NCI-H526 treated with DMSO at 0.1 percent for 48 hours (cell line): ENCODE measurements at regions not wholly inside any gene's neighbourhood (a gene's known extent, or its start where the extent isn't known, plus 50 kb on each side); places are given as distances from the start of the nearest gene placed in this dataset.
"Not testable (repeated sequence)": the region's sequence is repeated elsewhere in the genome, so short reads cannot be mapped to it uniquely, and the experiment has no call there.

ENCODE experiments used
- DNase-seq: peaks from one replicate; lab custom pipeline; 2025; lab: John Stamatoyannopoulos, UW

DNA sequence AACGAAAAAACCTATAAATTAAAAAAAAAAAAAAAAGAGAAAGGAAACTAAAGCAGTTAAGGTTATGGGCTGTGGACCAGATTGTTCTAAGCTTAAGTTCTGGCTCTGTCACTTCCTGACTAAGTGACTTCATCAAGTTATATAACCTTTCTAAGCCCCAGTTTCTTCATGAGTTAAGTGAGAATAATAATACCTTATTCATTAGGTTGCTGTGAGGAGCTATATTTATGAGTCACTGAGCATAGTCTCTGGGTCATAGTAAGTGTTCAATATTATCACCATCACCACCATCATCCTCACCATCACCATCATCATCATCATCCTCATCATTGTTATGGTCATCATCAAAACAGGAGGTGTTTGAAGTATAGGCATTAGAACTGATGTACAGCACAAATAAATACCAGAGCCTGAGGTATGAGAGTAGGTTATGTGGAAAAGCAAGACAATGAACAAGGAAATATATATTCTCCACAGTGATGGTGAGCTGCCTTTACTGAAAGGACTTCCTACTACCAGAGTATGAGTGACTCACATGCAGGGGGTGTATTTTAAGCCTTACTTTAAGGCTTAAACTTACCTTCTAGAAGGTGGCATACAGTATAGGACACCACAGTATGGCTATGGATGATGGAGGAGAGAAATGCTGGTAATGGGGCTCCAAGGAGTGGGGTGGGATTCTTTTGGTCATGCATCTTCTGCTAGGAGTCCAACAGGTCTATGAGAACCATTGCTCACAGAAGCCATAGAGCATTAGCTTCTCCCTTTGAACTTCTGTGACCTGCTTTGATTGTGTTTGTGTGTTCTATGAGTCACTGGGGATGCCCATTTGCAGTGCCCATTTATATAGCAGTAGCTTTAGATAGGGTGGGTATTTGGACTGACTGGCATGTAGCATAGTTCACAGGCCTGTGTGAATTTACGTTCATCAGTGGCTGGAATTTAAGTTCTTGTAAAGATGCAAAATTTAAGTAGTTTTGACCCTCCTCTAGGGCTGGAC is 104.4 kb downstream of the KLF5 start:
- no peak for DNase-seq

DNA sequence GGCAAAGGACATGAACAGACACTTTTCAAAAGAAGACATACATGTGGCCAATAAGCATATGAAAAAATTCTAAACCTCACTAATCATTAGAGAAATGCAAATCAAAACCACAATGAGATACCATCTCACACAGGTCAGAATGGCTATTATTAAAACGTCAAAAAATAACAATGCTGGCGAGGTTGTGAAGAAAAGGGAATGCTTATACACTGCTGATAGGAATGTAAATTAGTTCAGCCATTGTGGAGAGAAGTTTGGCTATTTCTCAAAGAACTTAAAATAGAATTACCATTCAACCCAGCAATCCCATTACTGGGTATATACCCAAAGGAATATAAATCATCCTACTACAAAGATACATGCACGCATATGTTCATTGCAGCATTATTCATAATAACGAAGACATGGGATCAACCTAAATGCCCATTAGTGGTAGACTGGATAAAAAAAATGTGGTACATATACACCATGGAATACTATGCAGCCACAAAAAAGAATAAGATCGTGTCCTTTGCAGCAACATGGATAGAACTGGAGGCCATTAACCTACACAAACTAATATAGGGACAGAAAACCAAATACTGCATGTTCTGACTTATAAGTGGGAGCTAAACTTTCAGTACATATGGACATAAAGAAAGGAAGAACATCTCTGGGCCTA is 101.7 kb downstream of the KLF5 start:
- DNase-seq, result not testable (repeated sequence)

DNA sequence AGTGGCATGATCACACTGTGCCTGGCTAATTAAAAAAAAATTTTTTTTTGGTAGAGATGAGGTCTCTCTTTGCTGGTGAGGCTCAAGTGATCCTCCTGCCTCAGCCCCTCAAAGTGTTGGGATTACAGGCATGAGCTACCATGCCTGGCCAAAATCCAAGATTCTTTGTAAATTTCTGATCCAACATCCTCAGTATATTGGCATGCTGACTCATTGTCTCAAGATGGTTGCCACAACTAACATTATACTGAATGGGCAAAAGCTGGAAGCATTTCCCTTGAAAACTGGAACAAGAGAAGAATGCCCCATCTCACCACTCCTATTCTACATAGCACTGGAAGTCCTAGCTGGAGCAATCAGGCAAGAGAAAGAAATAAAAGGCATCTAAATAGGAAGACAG is 100.0 kb downstream of the KLF5 start:
- no peak for DNase-seq

DNA sequence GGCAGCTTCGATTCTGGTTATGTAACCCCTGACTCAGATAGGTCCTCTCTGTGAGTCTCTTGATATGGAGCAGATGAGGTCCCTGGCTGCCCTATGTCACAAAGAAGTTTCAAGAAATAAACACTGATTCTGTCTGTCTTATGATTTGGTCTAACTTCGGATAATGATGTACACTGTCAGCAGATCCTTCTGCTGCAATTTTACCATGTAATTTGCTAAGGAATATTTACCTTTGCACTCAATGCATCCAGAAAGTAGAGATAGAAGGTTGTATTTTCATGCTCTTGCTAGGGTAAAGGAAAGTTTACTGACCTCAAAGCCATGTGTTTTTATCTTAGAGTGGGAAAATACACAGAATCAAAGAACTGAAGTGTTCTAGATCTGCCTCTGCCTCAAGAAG is 98.2 kb downstream of the KLF5 start:
- DNase-seq, result no peak

DNA sequence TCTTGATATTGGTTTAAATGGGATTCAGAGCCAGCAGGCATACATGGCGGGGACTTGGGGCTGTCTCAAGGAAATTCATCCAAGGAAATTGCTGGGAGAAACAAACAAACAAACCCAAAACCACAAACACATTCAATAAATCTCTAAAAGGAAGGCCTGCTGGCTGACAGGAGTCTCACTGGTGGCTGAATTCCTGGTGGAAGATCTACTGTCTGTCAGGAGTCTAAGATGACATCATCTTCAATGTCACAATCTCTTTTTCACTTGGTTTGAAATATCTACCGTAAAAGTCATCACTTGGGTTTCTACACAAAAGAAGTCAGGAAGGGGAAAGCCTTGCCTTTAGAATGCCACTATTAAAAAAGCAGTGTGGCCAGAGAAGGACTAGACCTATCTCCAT is 87.9 kb downstream of the KLF5 start:
- DNase-seq, result no peak

DNA sequence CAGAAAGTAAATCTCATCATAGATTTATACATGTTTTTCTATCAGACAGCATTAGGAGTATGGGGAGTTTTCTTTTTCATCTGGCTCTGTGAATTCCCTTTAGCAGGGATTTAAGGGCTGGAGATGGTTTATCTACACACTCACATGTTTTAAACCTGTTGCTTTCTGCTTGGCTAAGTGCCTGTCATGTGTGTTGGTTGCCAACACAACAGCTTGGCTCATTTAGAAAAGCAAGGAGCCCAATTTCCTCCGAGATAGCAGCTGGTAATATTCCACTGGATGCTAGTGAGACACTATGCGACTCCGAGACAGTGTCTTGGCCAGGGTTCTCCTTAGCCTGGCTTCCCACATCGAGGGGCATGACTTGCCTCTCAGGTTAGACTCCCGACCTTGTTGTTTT is 83.3 kb downstream of the KLF5 start:
- no peak for DNase-seq

DNA sequence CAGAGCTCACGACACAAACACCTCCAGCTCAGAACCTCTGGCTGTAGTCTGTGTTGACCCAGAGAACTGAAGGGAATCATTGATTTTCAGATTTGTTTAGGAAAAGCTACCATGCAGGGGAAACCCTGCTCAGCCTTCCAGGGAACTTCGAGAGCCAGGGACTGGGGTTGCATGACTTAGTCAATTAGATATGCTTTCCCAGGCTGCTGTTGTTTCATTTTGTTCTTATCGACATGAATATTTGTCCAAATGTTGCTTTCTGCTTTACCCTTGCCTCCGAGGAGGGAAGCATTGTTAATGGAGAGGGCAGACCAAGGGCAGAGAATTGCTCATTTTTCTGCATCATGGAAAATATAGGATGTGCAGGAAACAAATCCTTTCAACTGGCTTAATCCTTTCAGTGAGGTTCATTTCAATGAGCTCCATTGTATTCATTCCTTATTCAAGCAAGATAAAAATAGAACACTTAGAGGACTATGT is 82.5 kb downstream of the KLF5 start:
- no peak for DNase-seq

DNA sequence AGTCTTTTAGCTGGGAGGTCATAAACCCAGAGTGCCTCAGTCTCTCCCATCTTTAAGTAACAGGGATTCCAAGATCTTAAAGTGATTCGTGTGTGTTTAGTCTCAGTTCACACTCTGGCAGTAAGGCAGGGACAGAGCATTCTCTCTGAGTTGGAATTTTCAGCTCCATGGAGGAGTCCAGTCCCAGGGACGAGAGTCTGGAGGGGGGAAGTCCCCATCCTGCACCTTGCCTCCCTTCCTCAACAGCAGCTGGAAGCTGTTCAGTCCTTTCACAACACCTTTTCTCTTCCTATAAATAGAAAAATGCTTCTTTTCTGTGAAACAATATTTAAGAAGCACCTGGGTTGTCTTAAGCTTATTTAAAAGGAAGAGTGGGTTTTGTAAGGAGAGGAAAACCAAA is 82.0 kb downstream of the KLF5 start:
- no peak for DNase-seq

DNA sequence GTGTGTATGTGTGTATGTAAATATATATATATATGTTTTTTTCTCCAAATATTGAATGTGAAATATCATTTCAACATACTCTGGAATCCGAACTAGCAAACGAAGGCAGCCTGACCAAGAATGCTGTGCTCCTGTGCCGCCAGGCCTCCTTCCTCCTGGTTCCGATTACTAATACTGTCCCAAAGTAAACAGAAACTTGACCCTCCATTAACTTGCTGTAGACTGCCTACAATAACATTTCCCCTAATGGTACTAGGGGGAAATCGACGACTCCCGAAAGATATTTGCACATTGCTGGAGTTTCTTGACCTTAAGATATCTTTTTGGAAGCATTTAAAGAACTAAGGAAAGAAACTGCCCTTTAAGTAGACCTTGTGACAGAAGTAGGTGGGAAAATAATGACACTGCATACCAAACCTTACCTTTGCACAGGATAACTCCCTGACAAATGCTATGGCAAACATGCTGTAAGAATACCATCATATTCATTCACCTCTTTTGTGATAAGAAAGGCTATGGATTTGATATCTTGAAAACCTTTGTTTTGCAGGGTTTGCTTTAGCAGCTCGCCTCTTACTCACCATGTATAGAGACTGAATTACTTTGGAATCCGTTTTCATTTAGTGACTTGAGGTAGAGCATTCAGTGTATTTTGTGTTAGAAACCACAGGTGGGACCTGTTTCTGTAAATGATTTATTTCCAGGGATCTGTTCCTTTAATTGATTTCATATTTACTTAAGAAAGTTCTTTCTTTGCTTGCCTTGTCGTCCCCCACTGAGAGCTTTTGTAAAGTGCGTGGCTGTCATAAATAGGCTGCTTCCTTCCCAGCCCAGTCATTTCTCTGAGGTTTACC is 80.1 kb downstream of the KLF5 start:
- no peak for DNase-seq

DNA sequence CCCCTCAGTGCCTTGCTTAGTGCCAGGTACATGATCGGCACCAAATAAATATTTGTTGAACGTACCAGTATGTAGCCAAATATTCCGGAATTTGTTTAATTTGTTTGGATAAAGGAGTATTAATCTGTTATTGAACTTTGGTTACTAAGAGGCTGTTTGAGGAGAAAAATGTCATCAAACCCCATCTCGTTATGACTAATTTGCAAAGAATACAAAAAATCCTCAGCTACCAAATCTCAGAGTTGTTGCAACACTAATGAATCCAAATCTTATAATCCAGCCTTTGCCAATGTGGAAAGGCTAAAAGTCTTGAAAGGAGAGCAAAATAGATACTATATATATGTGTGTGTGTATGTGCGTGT is 79.5 kb downstream of the KLF5 start:
- no peak for DNase-seq

DNA sequence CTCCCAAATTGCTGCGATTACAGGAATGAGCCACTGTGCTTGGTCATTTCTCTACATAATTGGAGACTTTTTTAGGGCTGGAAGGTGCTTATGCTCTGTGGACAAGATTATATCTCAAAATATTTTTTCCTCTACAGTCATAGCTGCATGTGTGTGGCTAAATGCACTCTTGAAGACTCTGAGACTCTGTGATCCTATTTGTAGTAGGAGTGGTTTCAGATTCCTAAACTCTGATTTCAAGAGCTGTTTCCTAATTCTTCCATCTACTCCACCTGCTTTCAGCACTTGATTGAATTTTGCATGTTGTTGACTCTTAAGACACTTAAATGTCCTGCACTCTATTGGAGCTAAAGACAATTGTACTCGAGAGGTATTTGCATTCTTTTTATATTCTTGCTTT is 78.0 kb downstream of the KLF5 start:
- DNase-seq, result no peak

DNA sequence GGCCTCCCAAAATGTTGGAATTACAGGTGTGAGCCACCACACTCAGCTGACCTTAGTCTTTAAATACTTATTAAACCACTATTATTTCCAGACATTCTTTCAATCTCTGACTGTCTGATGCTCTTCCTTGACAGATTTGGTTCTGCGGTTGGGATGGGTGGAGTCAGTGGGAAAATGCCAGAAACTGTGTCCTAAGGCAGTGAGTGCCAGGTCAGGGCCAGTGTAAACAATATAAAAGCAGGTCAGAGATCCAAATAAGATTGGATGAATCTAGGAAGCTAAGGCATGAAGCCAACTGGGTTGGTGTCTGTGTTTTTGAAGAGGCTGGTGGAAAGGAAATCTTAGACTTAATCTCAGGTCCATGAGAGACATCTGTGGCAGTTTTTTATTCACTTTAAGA is 74.7 kb downstream of the KLF5 start:
- no peak for DNase-seq

DNA sequence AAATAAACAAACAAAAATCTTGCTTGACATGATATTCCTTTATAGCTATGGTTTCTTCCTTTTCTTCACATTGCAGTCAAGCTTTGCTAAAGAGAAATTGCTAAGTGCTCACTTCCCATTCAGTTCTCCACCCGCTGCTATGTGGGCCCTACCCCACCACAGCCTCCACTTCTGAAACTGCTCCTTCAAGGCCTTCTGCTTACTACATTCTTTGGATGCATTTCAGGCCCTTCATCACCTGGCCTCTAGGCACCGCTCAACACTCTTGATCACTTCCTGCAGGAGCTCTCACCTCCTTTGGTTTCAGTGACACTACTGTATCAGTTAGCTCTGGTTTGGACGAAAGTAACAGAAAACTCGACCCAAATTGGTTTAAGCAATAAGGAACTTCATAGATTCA is 72.4 kb downstream of the KLF5 start:
- no peak for DNase-seq

DNA sequence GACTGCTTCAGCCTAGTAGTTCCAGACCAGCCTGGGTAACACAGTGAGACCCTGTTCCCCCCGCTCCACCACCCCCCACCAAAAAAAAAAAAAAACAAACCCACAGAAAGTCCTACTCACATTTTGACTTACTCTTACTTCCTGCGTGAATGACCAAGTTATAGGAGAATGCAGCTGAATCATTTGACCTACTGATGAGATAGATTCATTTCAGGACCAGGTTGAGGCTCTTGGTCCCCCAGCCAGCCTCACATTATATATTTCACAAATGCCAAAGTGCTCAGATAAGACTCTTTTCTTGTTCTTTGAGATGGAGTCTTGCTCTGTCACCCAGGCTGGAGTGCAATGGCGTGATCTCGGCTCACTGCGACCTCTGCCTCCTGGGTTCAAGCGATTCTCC is 70.2 kb downstream of the KLF5 start:
- DNase-seq, result no peak
